HG02571 (cell line): ENCODE measurements at regions not wholly inside any gene's neighbourhood (a gene's known extent, or its start where the extent isn't known, plus 50 kb on each side); places are given as distances from the start of the nearest gene placed in this dataset.
"Not testable (repeated sequence)": the region's sequence is repeated elsewhere in the genome, so short reads cannot be mapped to it uniquely, and the experiment has no call there.

ENCODE experiments used
- ATAC-seq: cut with Tn5 transposase; IDR thresholded peaks from one replicate; pipeline ENCODE4 v1.9.1; 2021; ENCODE audit warnings: mild to moderate bottlenecking, moderate library complexity; ENCODE audit not compliant: unreplicated experiment

GRCh38 chr5:103902893-103903292, 340.3 kb upstream of the NUDT12 start:
- no peak for ATAC-seq

GRCh38 chr5:103901885-103902284, 339.3 kb upstream of the NUDT12 start:
- no peak for ATAC-seq

GRCh38 chr5:103896593-103896992, 334.0 kb upstream of the NUDT12 start:
- no peak for ATAC-seq

- ATAC-seq: no peak
Observed at GRCh38 chr5:103895738-103896137, 333.1 kb upstream of the NUDT12 start.

- no peak for ATAC-seq
Observed at GRCh38 chr5:103894882-103895281, 332.3 kb upstream of the NUDT12 start.

GRCh38 chr5:103891151-103891550, 328.6 kb upstream of the NUDT12 start:
- no peak for ATAC-seq

GRCh38 chr5:103890313-103890712, 327.7 kb upstream of the NUDT12 start:
- ATAC-seq: no peak

GRCh38 chr5:103889500-103890209, 327.1 kb upstream of the NUDT12 start:
- ATAC-seq: no peak

GRCh38 chr5:103886826-103887225, 324.2 kb upstream of the NUDT12 start:
- no peak for ATAC-seq

GRCh38 chr5:103883143-103883542, 320.6 kb upstream of the NUDT12 start:
- ATAC-seq: no peak

GRCh38 chr5:103881560-103881959, 319.0 kb upstream of the NUDT12 start:
- no peak for ATAC-seq

- ATAC-seq: no peak
Observed at GRCh38 chr5:103867857-103868598, 305.4 kb upstream of the NUDT12 start.

GRCh38 chr5:103866169-103866568, 303.6 kb upstream of the NUDT12 start:
- no peak for ATAC-seq

GRCh38 chr5:103862398-103862797, 299.8 kb upstream of the NUDT12 start:
- no peak for ATAC-seq

- ATAC-seq: no peak
Observed at GRCh38 chr5:103860327-103860726, 297.7 kb upstream of the NUDT12 start.

GRCh38 chr5:103858367-103858766, 295.8 kb upstream of the NUDT12 start:
- not testable (repeated sequence) for ATAC-seq

GRCh38 chr5:103851091-103851490, 288.5 kb upstream of the NUDT12 start:
- ATAC-seq: no peak

GRCh38 chr5:103849934-103850333, 287.3 kb upstream of the NUDT12 start:
- no peak for ATAC-seq

GRCh38 chr5:103847060-103847459, 284.5 kb upstream of the NUDT12 start:
- ATAC-seq: no peak

GRCh38 chr5:103842936-103843335, 280.3 kb upstream of the NUDT12 start:
- no peak for ATAC-seq

GRCh38 chr5:103840600-103840999, 278.0 kb upstream of the NUDT12 start:
- ATAC-seq: no peak

GRCh38 chr5:103834216-103834615, 271.6 kb upstream of the NUDT12 start:
- ATAC-seq: no peak
